Renal cortex interstitium (tissue), 11 donors: ENCODE measurements at regions not wholly inside any gene's neighbourhood (a gene's known extent, or its start where the extent isn't known, plus 50 kb on each side); places are given as distances from the start of the nearest gene placed in this dataset.

Source experiments
- DNase-seq, 11 donors: peaks; one replicate each; pipeline ENCODE4 v3.0.0-alpha.2; 2013; ENCODE audit warnings: low read depth in 9 of 11, low spot score in 4 of 11; ENCODE audit errors: extremely low read depth in 1 of 11

DNA sequence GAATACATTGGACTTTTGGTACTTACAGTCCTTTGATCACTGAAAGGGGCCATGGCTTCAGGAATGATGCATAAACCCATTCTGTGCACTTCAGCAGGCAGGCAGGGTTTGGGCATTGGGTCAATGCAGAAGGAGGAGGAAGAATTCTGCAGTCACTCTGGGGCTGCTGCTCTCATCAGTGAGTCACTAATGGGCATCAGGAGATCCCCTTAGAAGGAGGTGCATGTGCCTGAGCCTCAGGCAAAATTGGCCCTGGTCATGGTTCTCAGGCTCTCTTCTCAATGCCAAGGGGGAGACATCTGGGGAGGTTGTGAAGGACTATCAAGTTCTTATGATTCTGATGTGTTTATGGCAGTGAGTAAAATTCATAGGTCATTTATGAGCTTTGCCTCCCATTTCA is 52.0 kb upstream of the TNP1 start:
- no peak for DNase-seq

DNA sequence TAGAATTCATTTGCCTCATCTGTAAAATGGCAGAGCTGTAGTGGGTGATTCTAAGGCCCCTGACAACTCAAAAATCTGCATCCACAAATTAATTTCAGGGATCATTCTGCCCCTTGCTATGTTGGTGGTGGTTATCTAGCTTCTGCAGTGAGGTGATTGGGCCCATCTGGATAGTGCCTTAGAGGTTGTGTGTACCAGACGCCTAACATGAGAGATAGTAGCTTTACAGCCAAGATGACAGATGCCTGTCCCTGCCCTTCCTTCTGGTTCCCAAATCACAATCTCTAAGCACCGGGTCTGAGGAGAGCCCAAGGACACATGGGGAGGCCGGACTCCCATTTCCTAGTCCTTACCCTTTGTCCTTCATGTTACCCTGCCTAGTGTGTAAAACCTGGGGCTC is 51.1 kb upstream of the TNP1 start:
- no peak for DNase-seq

DNA sequence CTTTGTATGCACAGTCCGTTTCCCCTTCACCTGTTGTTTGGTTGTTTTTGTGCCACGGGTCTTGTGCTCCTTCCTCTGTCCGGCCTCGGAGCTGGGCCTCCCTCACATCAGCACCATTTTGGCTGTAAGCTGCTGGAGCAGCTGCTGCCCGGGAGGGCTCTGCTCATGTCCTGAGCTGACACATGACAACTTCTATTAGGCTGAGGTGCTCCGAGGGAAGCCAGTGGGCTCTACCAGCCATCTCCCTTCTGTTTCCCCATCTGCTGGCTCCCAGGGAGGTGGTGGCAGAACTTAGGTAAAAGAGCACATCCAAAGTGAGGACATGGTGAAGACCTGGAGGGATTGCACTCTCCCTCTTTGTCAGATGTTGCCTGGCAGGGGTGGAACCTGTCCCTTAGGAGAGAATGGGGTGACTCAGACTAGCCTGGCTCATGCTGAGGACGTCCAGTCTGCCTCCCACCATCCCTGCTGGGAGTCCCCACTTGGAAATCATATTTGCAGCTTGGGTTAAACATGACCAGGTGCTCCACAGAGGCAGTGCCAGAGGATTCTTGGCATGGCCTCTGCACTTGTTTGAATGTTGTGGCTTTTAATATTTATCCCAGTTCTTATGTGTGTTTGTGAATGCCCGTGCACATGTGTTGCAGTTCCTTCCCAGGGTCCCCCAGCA is 49.8 kb upstream of the TNP1 start:
- DNase-seq = no peak
